ENCODE measurements at regions not wholly inside any gene's neighbourhood (a gene's known extent, or its start where the extent isn't known, plus 50 kb on each side); places are given as distances from the start of the nearest gene placed in this dataset.

DNA sequence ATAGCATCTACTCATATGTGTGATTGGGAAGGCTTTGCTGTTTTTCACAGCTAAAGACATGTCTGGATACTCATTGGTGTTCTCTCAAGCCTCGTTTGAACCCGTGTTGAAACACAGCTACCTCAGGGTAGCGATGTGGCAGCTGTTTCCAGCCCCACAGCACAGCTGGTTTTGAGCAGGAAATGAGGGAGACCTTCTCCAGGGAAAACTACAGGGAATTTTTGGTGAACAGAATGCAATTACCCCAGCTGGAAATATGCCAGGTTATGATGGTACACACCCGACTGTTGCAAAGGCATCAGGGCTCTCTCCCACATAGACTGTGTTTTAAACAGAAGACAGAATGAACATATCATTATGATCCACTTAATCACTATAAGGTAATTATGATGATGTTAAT is 828.9 kb downstream of the VRK1 start (continued):
- TF ChIP-seq, protein P1, sequence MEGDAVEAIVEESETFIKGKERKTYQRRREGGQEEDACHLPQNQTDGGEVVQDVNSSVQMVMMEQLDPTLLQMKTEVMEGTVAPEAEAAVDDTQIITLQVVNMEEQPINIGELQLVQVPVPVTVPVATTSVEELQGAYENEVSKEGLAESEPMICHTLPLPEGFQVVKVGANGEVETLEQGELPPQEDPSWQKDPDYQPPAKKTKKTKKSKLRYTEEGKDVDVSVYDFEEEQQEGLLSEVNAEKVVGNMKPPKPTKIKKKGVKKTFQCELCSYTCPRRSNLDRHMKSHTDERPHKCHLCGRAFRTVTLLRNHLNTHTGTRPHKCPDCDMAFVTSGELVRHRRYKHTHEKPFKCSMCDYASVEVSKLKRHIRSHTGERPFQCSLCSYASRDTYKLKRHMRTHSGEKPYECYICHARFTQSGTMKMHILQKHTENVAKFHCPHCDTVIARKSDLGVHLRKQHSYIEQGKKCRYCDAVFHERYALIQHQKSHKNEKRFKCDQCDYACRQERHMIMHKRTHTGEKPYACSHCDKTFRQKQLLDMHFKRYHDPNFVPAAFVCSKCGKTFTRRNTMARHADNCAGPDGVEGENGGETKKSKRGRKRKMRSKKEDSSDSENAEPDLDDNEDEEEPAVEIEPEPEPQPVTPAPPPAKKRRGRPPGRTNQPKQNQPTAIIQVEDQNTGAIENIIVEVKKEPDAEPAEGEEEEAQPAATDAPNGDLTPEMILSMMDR (IDR thresholded peaks at IDR 0.05) = no peak

DNA sequence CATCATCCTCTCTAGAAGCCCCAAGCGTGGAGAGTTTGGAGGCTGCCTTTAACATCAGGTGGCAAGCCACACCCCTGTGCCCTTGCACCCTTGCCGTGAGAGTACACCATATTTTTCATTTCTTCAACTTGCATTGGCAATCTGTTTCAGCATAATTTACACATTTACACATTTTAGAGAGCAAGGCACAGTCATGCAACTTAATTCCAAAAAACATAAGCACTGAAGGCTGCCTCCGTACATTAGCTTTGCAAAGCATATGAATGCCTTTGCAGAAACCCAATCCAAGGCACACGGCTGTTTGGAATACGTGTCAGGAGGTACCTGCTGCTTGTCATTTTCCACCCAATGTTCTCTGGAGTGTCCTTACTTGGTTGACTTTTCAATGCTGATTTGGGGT is 833.1 kb downstream of the VRK1 start:
- ATAC-seq = no peak
- CTCF ChIA-PET = no interaction called here

DNA sequence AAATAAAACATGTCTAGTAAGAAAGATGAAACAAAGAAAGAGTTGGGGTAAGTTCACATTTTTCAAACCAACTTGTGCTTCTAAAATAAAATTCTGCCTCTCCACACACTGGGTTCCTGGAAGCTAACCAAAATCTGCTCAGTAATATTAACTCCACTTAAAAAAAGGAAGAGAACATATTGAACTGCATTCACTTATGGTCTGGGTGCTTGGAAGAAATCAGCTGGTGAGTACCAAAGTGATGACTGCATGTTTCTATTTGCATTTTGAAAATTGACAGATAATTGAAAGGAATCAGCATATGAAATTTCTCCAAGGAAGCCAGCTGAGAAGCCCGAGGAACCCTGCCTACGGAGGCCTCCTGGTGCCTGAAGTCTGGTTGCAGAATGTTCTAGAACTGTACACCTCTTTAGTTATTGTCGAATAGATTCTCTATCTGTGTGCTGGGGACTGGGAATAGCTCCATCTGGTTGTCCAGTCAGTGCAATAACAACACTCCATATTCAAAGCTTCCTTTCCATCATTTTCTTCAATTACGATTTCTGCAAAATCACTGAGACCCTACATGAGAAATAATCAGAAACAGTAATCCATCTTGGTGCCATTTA is 836.1 kb downstream of the VRK1 start:
- DNase-seq (ENCODE audit: low spot score) (no peak), ATAC-seq (no peak)
- Mint-ChIP-seq H3K4me3 (no peak overlapping the region), H3K27ac (no peak overlapping the region), H3K27me3 (ENCODE audit: low read depth) (no peaks in the 10 kb centered on the region; the same call in 1 of the 2 replicates), H3K4me1 (peaks cover 85% of the 10 kb centered on the region), H3K36me3 (peaks cover 5% of the 10 kb centered on the region; the same call in 1 of the 2 replicates), H3K9me3 (peaks cover 8% of the 10 kb centered on the region)
- ChIA-PET CTCF (no interaction called here), POLR2A (no interaction called here)
- TF ChIP-seq E2F1 (CRISPR knock-in tag; IDR thresholded peaks at IDR 0.05) (no peak), MLX (CRISPR knock-in tag; IDR thresholded peaks at IDR 0.05) (no peak), ZNF219 (CRISPR knock-in tag; IDR thresholded peaks at IDR 0.05; ENCODE audit: borderline replicate concordance) (no peak), GTF2I (CRISPR knock-in tag; conservative IDR thresholded peaks at IDR 0.05) (no peak), ZNF317 (CRISPR knock-in tag; IDR thresholded peaks at IDR 0.05; ENCODE audit: borderline replicate concordance, low read depth) (no peak), FOXP1 (CRISPR knock-in tag; IDR thresholded peaks at IDR 0.05; ENCODE audit: borderline replicate concordance) (no peak), GRHL2 (CRISPR knock-in tag; IDR thresholded peaks at IDR 0.05; ENCODE audit: insufficient replicate concordance, severe bottlenecking) (no peak), HMGA2 (CRISPR knock-in tag; IDR thresholded peaks at IDR 0.05) (no peak)
- TF ChIP-seq, protein P2, sequence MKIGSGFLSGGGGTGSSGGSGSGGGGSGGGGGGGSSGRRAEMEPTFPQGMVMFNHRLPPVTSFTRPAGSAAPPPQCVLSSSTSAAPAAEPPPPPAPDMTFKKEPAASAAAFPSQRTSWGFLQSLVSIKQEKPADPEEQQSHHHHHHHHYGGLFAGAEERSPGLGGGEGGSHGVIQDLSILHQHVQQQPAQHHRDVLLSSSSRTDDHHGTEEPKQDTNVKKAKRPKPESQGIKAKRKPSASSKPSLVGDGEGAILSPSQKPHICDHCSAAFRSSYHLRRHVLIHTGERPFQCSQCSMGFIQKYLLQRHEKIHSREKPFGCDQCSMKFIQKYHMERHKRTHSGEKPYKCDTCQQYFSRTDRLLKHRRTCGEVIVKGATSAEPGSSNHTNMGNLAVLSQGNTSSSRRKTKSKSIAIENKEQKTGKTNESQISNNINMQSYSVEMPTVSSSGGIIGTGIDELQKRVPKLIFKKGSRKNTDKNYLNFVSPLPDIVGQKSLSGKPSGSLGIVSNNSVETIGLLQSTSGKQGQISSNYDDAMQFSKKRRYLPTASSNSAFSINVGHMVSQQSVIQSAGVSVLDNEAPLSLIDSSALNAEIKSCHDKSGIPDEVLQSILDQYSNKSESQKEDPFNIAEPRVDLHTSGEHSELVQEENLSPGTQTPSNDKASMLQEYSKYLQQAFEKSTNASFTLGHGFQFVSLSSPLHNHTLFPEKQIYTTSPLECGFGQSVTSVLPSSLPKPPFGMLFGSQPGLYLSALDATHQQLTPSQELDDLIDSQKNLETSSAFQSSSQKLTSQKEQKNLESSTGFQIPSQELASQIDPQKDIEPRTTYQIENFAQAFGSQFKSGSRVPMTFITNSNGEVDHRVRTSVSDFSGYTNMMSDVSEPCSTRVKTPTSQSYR (CRISPR knock-in tag; IDR thresholded peaks at IDR 0.05) = no peak
- TF ChIP-seq, protein P3, sequence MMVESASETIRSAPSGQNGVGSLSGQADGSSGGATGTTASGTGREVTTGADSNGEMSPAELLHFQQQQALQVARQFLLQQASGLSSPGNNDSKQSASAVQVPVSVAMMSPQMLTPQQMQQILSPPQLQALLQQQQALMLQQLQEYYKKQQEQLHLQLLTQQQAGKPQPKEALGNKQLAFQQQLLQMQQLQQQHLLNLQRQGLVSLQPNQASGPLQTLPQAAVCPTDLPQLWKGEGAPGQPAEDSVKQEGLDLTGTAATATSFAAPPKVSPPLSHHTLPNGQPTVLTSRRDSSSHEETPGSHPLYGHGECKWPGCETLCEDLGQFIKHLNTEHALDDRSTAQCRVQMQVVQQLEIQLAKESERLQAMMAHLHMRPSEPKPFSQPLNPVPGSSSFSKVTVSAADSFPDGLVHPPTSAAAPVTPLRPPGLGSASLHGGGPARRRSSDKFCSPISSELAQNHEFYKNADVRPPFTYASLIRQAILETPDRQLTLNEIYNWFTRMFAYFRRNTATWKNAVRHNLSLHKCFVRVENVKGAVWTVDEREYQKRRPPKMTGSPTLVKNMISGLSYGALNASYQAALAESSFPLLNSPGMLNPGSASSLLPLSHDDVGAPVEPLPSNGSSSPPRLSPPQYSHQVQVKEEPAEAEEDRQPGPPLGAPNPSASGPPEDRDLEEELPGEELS (CRISPR knock-in tag; IDR thresholded peaks at IDR 0.05) = no peak
- TF ChIP-seq, protein P4, sequence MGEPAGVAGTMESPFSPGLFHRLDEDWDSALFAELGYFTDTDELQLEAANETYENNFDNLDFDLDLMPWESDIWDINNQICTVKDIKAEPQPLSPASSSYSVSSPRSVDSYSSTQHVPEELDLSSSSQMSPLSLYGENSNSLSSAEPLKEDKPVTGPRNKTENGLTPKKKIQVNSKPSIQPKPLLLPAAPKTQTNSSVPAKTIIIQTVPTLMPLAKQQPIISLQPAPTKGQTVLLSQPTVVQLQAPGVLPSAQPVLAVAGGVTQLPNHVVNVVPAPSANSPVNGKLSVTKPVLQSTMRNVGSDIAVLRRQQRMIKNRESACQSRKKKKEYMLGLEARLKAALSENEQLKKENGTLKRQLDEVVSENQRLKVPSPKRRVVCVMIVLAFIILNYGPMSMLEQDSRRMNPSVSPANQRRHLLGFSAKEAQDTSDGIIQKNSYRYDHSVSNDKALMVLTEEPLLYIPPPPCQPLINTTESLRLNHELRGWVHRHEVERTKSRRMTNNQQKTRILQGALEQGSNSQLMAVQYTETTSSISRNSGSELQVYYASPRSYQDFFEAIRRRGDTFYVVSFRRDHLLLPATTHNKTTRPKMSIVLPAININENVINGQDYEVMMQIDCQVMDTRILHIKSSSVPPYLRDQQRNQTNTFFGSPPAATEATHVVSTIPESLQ (CRISPR knock-in tag; IDR thresholded peaks at IDR 0.05) = no peak

More for the DNA sequence above, 833.1 kb downstream of the VRK1 start:
- H3K4me1 Mint-ChIP-seq = peaks cover 69% of the 10 kb centered on the region
- no peak overlapping the region for H3K4me3 Mint-ChIP-seq
- POLR2A ChIA-PET = no interaction called here
- H3K27ac Mint-ChIP-seq = no peak overlapping the region
- no peak for DNase-seq (ENCODE audit: low spot score)
- no peaks in the 10 kb centered on the region for H3K36me3 Mint-ChIP-seq
- no peaks in the 10 kb centered on the region for H3K27me3 Mint-ChIP-seq (ENCODE audit: low read depth)
- TF ChIP-seq, protein P5, sequence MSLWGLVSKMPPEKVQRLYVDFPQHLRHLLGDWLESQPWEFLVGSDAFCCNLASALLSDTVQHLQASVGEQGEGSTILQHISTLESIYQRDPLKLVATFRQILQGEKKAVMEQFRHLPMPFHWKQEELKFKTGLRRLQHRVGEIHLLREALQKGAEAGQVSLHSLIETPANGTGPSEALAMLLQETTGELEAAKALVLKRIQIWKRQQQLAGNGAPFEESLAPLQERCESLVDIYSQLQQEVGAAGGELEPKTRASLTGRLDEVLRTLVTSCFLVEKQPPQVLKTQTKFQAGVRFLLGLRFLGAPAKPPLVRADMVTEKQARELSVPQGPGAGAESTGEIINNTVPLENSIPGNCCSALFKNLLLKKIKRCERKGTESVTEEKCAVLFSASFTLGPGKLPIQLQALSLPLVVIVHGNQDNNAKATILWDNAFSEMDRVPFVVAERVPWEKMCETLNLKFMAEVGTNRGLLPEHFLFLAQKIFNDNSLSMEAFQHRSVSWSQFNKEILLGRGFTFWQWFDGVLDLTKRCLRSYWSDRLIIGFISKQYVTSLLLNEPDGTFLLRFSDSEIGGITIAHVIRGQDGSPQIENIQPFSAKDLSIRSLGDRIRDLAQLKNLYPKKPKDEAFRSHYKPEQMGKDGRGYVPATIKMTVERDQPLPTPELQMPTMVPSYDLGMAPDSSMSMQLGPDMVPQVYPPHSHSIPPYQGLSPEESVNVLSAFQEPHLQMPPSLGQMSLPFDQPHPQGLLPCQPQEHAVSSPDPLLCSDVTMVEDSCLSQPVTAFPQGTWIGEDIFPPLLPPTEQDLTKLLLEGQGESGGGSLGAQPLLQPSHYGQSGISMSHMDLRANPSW (CRISPR knock-in tag; conservative IDR thresholded peaks at IDR 0.05; ENCODE audit: low read depth) = no peak
- no peak for TF ChIP-seq TCF7 (CRISPR knock-in tag; IDR thresholded peaks at IDR 0.05; ENCODE audit: low read depth)
- no peak for TF ChIP-seq ZNF219 (CRISPR knock-in tag; IDR thresholded peaks at IDR 0.05; ENCODE audit: borderline replicate concordance)
- TF ChIP-seq ESRRA (CRISPR knock-in tag; IDR thresholded peaks at IDR 0.05; ENCODE audit: borderline replicate concordance) = no peak
- no peak for TF ChIP-seq FOXP1 (CRISPR knock-in tag; IDR thresholded peaks at IDR 0.05; ENCODE audit: borderline replicate concordance)
- TF ChIP-seq ZNF232 (CRISPR knock-in tag; IDR thresholded peaks at IDR 0.05) = no peak
- no peak for TF ChIP-seq SMAD4 (CRISPR knock-in tag; IDR thresholded peaks at IDR 0.05)
- H3K9me3 Mint-ChIP-seq = no peaks in the 10 kb centered on the region

Data from WTC11 (cell line).